ENCODE measurements at regions not wholly inside any gene's neighbourhood (a gene's known extent, or its start where the extent isn't known, plus 50 kb on each side); places are given as distances from the start of the nearest gene placed in this dataset.

- no peak for TF ChIP-seq CTCF (conservative IDR thresholded peaks at IDR 0.05)
- Mint-ChIP-seq H3K27ac (no peak overlapping the region), H3K36me3 (ENCODE audit: low read depth) (no peaks in the 10 kb centered on the region), H3K4me1 (peaks cover 22% of the 10 kb centered on the region), H3K9me3 (peaks cover 21% of the 10 kb centered on the region), H3K27me3 (ENCODE audit: insufficient read depth) (no peaks in the 10 kb centered on the region), H3K4me3 (no peak overlapping the region)
- DNase-seq: no peak
- Histone ChIP-seq H3K27me3 (ENCODE audit: control insufficient read depth, insufficient read depth, low read length, poor library complexity, severe bottlenecking) (no peaks in the 10 kb centered on the region), H3K36me3 (ENCODE audit: control insufficient read depth, insufficient read depth, low read length) (no peaks in the 10 kb centered on the region), H3K27ac (ENCODE audit: low read depth, low read length) (no peak overlapping the region), H3K9me3 (ENCODE audit: control insufficient read depth, low read length) (peaks cover 17% of the 10 kb centered on the region), H3K9ac (ENCODE audit: extremely low read depth, low read length, poor library complexity, severe bottlenecking) (no peak overlapping the region), H3K4me3 (ENCODE audit: low read length) (no peak overlapping the region), H3K4me1 (ENCODE audit: control insufficient read depth, insufficient read depth, low read length) (no peaks in the 10 kb centered on the region)
- 96% methylated on average over 1 of the region's 1 CpG; no CpG with 5 or more reads in 1 of the 2 experiments for WGBS, 2 experiments (ENCODE audit: insufficient coverage in 1 of 2, insufficient read length in 1 of 2)
These were observed 513.2 kb upstream of the MAN1A1 start for GRCh38 chr6:119862719-119863118.

- Mint-ChIP-seq H3K9me3 (peaks cover 6% of the 10 kb centered on the region), H3K36me3 (ENCODE audit: low read depth) (no peaks in the 10 kb centered on the region), H3K27me3 (ENCODE audit: insufficient read depth) (no peaks in the 10 kb centered on the region), H3K4me3 (no peak overlapping the region), H3K27ac (no peak overlapping the region), H3K4me1 (peaks cover 14% of the 10 kb centered on the region)
- Histone ChIP-seq H3K36me3 (ENCODE audit: control insufficient read depth, insufficient read depth, low read length) (no peaks in the 10 kb centered on the region), H3K4me3 (ENCODE audit: low read length) (no peak overlapping the region), H3K9ac (ENCODE audit: extremely low read depth, low read length, poor library complexity, severe bottlenecking) (no peak overlapping the region), H3K4me1 (ENCODE audit: control insufficient read depth, insufficient read depth, low read length) (no peaks in the 10 kb centered on the region), H3K27ac (ENCODE audit: low read depth, low read length) (no peak overlapping the region), H3K9me3 (ENCODE audit: control insufficient read depth, low read length) (no peaks in the 10 kb centered on the region), H3K27me3 (ENCODE audit: control insufficient read depth, insufficient read depth, low read length, poor library complexity, severe bottlenecking) (no peaks in the 10 kb centered on the region)
- WGBS, 2 experiments (ENCODE audit: insufficient coverage in 1 of 2, insufficient read length in 1 of 2): 92 to 100% methylated on average over 1 of the region's 1 CpG
- no peak for TF ChIP-seq CTCF (conservative IDR thresholded peaks at IDR 0.05)
- no peak for DNase-seq
These were observed 509.3 kb upstream of the MAN1A1 start for GRCh38 chr6:119858901-119859300.

GRCh38 chr6:119856136-119856535 lies 506.6 kb upstream of the MAN1A1 start:
- no peak overlapping the region for H3K4me3 ChIP-seq (ENCODE audit: low read length)
- H3K9ac ChIP-seq (ENCODE audit: extremely low read depth, low read length, poor library complexity, severe bottlenecking): no peak overlapping the region
- H3K36me3 Mint-ChIP-seq (ENCODE audit: low read depth): no peaks in the 10 kb centered on the region
- H3K4me1 Mint-ChIP-seq: peaks cover 9% of the 10 kb centered on the region
- H3K27me3 Mint-ChIP-seq (ENCODE audit: insufficient read depth): no peaks in the 10 kb centered on the region
- H3K27me3 ChIP-seq (ENCODE audit: control insufficient read depth, insufficient read depth, low read length, poor library complexity, severe bottlenecking): no peaks in the 10 kb centered on the region
- no peak overlapping the region for H3K27ac Mint-ChIP-seq
- H3K4me3 Mint-ChIP-seq: no peak overlapping the region
- no peaks in the 10 kb centered on the region for H3K9me3 ChIP-seq (ENCODE audit: control insufficient read depth, low read length)
- DNase-seq: no peak
- TF ChIP-seq CTCF (conservative IDR thresholded peaks at IDR 0.05): no peak
- no peaks in the 10 kb centered on the region for H3K36me3 ChIP-seq (ENCODE audit: control insufficient read depth, insufficient read depth, low read length)
- H3K4me1 ChIP-seq (ENCODE audit: control insufficient read depth, insufficient read depth, low read length): no peaks in the 10 kb centered on the region
- no peak overlapping the region for H3K27ac ChIP-seq (ENCODE audit: low read depth, low read length)
- no peaks in the 10 kb centered on the region for H3K9me3 Mint-ChIP-seq
- WGBS, 2 experiments (ENCODE audit: insufficient coverage in 1 of 2, insufficient read length in 1 of 2): 94 to 100% methylated on average over 2 to 3 of the region's 3 CpGs
